K562 (cell line): ENCODE measurements at regions not wholly inside any gene's neighbourhood (a gene's known extent, or its start where the extent isn't known, plus 50 kb on each side); places are given as distances from the start of the nearest gene placed in this dataset.

Source experiments
- ATAC-seq: fragments of 200-7000 bp; cut with Tn5 transposase; 3 replicates; pipeline ENCODE4 v1.9.1; 2020; ENCODE audit warnings: moderate library complexity
- BruUV-seq: library from RNA; stranded (reverse); fragments of 400-500 nt; replicated peaks from 2 replicates; lab custom pipeline; 2021; lab: Mats Ljungman, UMichigan
- CTCF ChIA-PET: fragments of 300-600 bp; formaldehyde crosslinking; extraction: SDS; loops from one replicate; lab custom pipeline; 2021; ENCODE audit warnings: low intra/inter-chr PET ratio; lab: Yijun Ruan, JAX
- POLR2A ChIA-PET: fragments of 300-600, 350-650 bp; sonication (Branson Sonifier 250); formaldehyde crosslinking; extraction: SDS; loops from one replicate; lab custom pipeline; 2021; ENCODE audit warnings: antibody characterized with exemption, inconsistent platforms; lab: Yijun Ruan, JAX
- DNase-seq, 4 experiments: peaks; one replicate each; pipeline versions ENCODE4 v3.0.0 to v3.0.0-alpha.2; 2011 to 2018; ENCODE audit warnings: low spot score in 3 of 4, mixed read lengths in 3 of 4; ENCODE audit errors: extremely low read depth in 1 of 4
- FAIRE-seq: peaks from 2 replicates; lab custom pipeline; 2011; peaks lifted over from hg19 to GRCh38; lab: Jason Lieb, UNC
- H2AFZ ChIP-seq: 2 replicates; pipeline ENCODE4 v1.6.0; 2011; ENCODE audit warnings: low read depth, low read length, control low read depth, inconsistent platforms
- H3K27ac ChIP-seq: fragments of 200-600 bp; 3 replicates; pipeline ENCODE4 v1.8.0; 2011; ENCODE audit warnings: low read depth, mild to moderate bottlenecking, control low read depth, inconsistent platforms, low read length, moderate library complexity, mixed read lengths; ENCODE audit errors: extremely low read depth
- H3K27me3 ChIP-seq, 2 experiments: fragments of 300-600 bp in 1 of 2; 2 replicates in 1 of 2; 3 replicates in 1 of 2; pipeline versions ENCODE4 v1.6.0 to v1.8.0; 2011; ENCODE audit warnings: inconsistent platforms in 2 of 2, low read length in 2 of 2, mild to moderate bottlenecking in 1 of 2, mixed read lengths in 1 of 2, moderate library complexity in 1 of 2; ENCODE audit not compliant: control insufficient read depth in 2 of 2, insufficient read depth in 2 of 2
- H3K36me3 ChIP-seq: fragments of 300-600 bp; 3 replicates; pipeline ENCODE4 v1.8.0; 2011; ENCODE audit warnings: mild to moderate bottlenecking, low read length, inconsistent platforms; ENCODE audit not compliant: control insufficient read depth, insufficient read depth
- H3K4me1 ChIP-seq, 2 experiments: fragments of 200-600 bp in 1 of 2; replicated peaks in 1 of 2; 2 replicates in 1 of 2; 3 replicates in 1 of 2; pipeline versions ENCODE4 v1.5.1 to v1.8.0; 2011; ENCODE audit warnings: inconsistent platforms in 2 of 2, low read length in 2 of 2, mild to moderate bottlenecking in 1 of 2, mixed read lengths in 1 of 2, moderate library complexity in 1 of 2; ENCODE audit not compliant: control insufficient read depth in 2 of 2, insufficient read depth in 2 of 2
- H3K4me2 ChIP-seq: 2 replicates; pipeline ENCODE4 v1.6.1; 2011; ENCODE audit warnings: low read length, control low read depth, inconsistent platforms, mixed read lengths; ENCODE audit not compliant: insufficient read depth
- H3K4me3 ChIP-seq: fragments of 200-600 bp; sonication (generic), shearing (Covaris generic); 2 replicates; pipeline ENCODE4 v1.5.1; 2016; ENCODE audit warnings: control low read depth, inconsistent platforms
- H3K79me2 ChIP-seq: fragments of 200-600 bp; 3 replicates; pipeline ENCODE4 v1.8.0; 2011; ENCODE audit warnings: low read length, inconsistent platforms; ENCODE audit not compliant: control insufficient read depth, insufficient read depth
- H3K9ac ChIP-seq, 2 experiments: 2 replicates each; pipeline versions ENCODE4 v1.6.0 to v1.6.1; 2011; ENCODE audit warnings: low read depth in 2 of 2, low read length in 2 of 2, control low read depth in 1 of 2, inconsistent platforms in 1 of 2, mild to moderate bottlenecking in 1 of 2, mixed read lengths in 1 of 2; ENCODE audit not compliant: insufficient read depth in 1 of 2
- H3K9me1 ChIP-seq: one replicate; pipeline ENCODE4 v1.6.0; 2011; ENCODE audit warnings: inconsistent platforms, mild to moderate bottlenecking, low read length, moderate library complexity; ENCODE audit not compliant: control insufficient read depth, insufficient read depth
- H3K9me3 ChIP-seq: replicated peaks from 2 replicates; pipeline ENCODE4 v1.5.1; 2011; ENCODE audit warnings: low read depth, low read length, inconsistent platforms; ENCODE audit not compliant: control insufficient read depth, insufficient read depth
- H4K20me1 ChIP-seq: replicated peaks from 2 replicates; pipeline ENCODE4 v1.6.1; 2011; ENCODE audit warnings: low read length, inconsistent platforms, mixed read lengths; ENCODE audit not compliant: control insufficient read depth, insufficient read depth
- CHD4 ChIP-seq: fragments of 200-600 bp; sonication (generic); IDR thresholded peaks from 3 replicates; pipeline ENCODE4 v1.6.1; 2012; ENCODE audit warnings: low read depth, mild to moderate bottlenecking, mixed read lengths, low read length, inconsistent platforms; ENCODE audit not compliant: insufficient read depth, insufficient replicate concordance, poor library complexity, severe bottlenecking
- DIDO1 ChIP-seq: fragments of 450-650 bp; IDR thresholded peaks from 2 replicates; pipeline ENCODE4 v1.6.1; 2016; ENCODE audit warnings: low read depth, missing biosample characterization, missing genetic modification characterization
- SAFB ChIP-seq: fragments of 200-400 bp; formaldehyde crosslinking; IDR thresholded peaks from 2 replicates; pipeline ENCODE4 v1.6.1; 2017; ENCODE audit warnings: low read depth, low read length, borderline replicate concordance
- SMAD2 ChIP-seq: fragments of 150-350 bp; IDR thresholded peaks from 2 replicates; pipeline ENCODE4 v1.6.1; 2014; ENCODE audit warnings: low read depth, mild to moderate bottlenecking, low read length
- TAF7 ChIP-seq: fragments of 450-650 bp; IDR thresholded peaks from 2 replicates; pipeline ENCODE4 v1.6.1; 2016; ENCODE audit warnings: missing genetic modification characterization, missing compliant biosample characterization
- ZNF146 ChIP-seq: IDR thresholded peaks from one replicate; pipeline ENCODE4 v1.6.1; 2018; ENCODE audit warnings: missing compliant biosample characterization; ENCODE audit not compliant: unreplicated experiment
- ZNF668 ChIP-seq: fragments of 250-450 bp; sonication (Bioruptor Pico); IDR thresholded peaks from 2 replicates; pipeline ENCODE4 v1.8.0; 2022; ENCODE audit warnings: mild to moderate bottlenecking, inconsistent platforms
- WGBS: fragments of 100-300 bp; shearing (Covaris generic); methylation state at CpG from one replicate; pipeline ENCODE4 v1.1.6; 2016; ENCODE audit warnings: low coverage, mixed read lengths; ENCODE audit not compliant: insufficient coverage; ENCODE audit errors: missing lambda C conversion rate; 5-methylcytosine and 5-hydroxymethylcytosine counted together
- in situ Hi-C: fragments of 300-500 bp; cut with MboI; formaldehyde crosslinking; loops from 4 replicates; pipeline ENCODE4 v1.15.0; 2018; ENCODE audit warnings: inconsistent platforms, mixed read lengths
- intact Hi-C: fragments of 100-400 bp; cut with micrococcal nuclease; formaldehyde crosslinking; loops from 2 replicates; pipeline ENCODE4 v1.14.2; 2022
- TF ChIP-seq, protein P1 (sequence below): fragments of 200-800 bp; sonication (Bioruptor generic); IDR thresholded peaks from 2 replicates; pipeline ENCODE4 v1.6.1; 2017; ENCODE audit warnings: missing genetic modification characterization, missing compliant biosample characterization
- TF ChIP-seq, protein P2 (sequence below): fragments of 250-450 bp; sonication (Bioruptor Pico); IDR thresholded peaks from 2 replicates; pipeline ENCODE4 v1.5.0; 2022; ENCODE audit warnings: mild to moderate bottlenecking

DNA sequence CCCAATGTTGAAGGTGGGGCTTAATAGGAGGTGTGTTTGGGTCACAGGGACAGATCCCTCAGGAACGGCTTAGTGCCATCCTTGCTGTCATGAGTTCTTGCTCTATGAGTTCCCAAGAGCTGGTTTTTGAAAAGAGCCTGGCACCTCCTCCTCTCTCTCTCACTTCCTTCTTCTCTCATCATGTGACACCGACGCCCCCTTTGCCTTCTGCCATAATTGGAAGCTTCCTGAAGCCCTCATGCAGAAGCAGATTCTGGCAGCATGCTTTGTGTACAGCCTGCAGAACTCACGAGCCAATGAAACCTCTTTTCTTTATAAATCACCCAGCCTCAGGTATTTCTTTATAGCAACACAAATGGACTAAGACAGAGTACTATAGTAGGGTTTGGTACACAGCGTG, 100.4 kb upstream of the SH3BP4 start:
- no peak overlapping the region for H3K9ac ChIP-seq
- CTCF ChIA-PET, result no interaction called here
- no peaks in the 10 kb centered on the region for H3K79me2 ChIP-seq
- in situ Hi-C loops (no loop called here), intact Hi-C loops (no loop called here)
- 0% methylated on average over 4 of the region's 5 CpGs for WGBS
- BruUV-seq, result no TSS peak
- DNase-seq (no peak), ATAC-seq (no peak)
- peaks cover 0 to 15% of the 10 kb centered on the region in 2 experiments; a peak in 2 of 5 replicates for H3K27me3 ChIP-seq
- H3K27ac ChIP-seq, result no peak overlapping the region
- H4K20me1 ChIP-seq, result no peaks in the 10 kb centered on the region
- no peak overlapping the region for H2AFZ ChIP-seq
- TF ChIP-seq ZNF668 (CRISPR knock-in tag), result no peak
- TF ChIP-seq, protein P1, sequence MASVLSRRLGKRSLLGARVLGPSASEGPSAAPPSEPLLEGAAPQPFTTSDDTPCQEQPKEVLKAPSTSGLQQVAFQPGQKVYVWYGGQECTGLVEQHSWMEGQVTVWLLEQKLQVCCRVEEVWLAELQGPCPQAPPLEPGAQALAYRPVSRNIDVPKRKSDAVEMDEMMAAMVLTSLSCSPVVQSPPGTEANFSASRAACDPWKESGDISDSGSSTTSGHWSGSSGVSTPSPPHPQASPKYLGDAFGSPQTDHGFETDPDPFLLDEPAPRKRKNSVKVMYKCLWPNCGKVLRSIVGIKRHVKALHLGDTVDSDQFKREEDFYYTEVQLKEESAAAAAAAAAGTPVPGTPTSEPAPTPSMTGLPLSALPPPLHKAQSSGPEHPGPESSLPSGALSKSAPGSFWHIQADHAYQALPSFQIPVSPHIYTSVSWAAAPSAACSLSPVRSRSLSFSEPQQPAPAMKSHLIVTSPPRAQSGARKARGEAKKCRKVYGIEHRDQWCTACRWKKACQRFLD (CRISPR knock-in tag), result no peak
- TF ChIP-seq, all 486 proteins: peak for 0
- Histone ChIP-seq H3K36me3 (no peaks in the 10 kb centered on the region), H3K9me3 (no peaks in the 10 kb centered on the region), H3K4me1 (no peaks in the 10 kb centered on the region), H3K4me2 (no peak overlapping the region), H3K4me3 (no peak overlapping the region), H3K9me1 (no peaks in the 10 kb centered on the region)
- no peak for FAIRE-seq
- POLR2A ChIA-PET, result no interaction called here

DNA sequence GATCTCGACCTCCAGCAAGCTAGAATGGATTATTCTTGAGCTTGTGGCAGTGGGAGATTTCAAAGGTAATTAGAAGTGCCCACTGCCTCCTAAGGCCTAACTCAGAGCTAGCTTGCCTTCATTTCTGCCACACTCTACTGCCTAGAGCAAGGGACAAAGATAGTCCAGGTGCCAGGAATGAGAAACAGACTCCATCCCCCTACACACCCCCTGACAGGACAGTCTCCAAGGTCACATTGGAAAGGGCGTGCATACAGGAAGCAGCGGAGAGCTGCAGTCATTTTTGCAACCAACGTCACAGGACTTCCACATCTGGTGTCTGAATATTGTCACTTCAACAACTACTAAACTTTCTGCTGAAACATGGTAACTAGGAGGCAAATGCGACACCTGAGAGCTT, 101.0 kb upstream of the SH3BP4 start:
- ATAC-seq (no peak), DNase-seq (no peak), FAIRE-seq (no peak)
- TF ChIP-seq SAFB (no peak), ZNF146 (CRISPR knock-in tag) (no peak), DIDO1 (tag) (no peak), CHD4 (no peak), TAF7 (tag) (no peak), SMAD2 (no peak)
- TF ChIP-seq, protein P2, sequence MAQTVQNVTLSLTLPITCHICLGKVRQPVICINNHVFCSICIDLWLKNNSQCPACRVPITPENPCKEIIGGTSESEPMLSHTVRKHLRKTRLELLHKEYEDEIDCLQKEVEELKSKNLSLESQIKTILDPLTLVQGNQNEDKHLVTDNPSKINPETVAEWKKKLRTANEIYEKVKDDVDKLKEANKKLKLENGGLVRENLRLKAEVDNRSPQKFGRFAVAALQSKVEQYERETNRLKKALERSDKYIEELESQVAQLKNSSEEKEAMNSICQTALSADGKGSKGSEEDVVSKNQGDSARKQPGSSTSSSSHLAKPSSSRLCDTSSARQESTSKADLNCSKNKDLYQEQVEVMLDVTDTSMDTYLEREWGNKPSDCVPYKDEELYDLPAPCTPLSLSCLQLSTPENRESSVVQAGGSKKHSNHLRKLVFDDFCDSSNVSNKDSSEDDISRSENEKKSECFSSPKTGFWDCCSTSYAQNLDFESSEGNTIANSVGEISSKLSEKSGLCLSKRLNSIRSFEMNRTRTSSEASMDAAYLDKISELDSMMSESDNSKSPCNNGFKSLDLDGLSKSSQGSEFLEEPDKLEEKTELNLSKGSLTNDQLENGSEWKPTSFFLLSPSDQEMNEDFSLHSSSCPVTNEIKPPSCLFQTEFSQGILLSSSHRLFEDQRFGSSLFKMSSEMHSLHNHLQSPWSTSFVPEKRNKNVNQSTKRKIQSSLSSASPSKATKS (CRISPR knock-in tag), result no peak
- no peaks in the 10 kb centered on the region for H3K36me3 ChIP-seq
- no peaks in the 10 kb centered on the region for H4K20me1 ChIP-seq
- H3K9me3 ChIP-seq, result no peaks in the 10 kb centered on the region
- CTCF ChIA-PET, result no interaction called here
- no peaks in the 10 kb centered on the region for H3K4me1 ChIP-seq
- in situ Hi-C loops (no loop called here), intact Hi-C loops (no loop called here)
- no peak overlapping the region for H2AFZ ChIP-seq
- WGBS, result 0% methylated on average over 5 of the region's 5 CpGs
- no peaks in the 10 kb centered on the region for H3K79me2 ChIP-seq
- H3K4me2 ChIP-seq, result no peak overlapping the region
- peaks cover 0 to 15% of the 10 kb centered on the region in 2 experiments; a peak in 2 of 5 replicates for H3K27me3 ChIP-seq
- H3K4me3 ChIP-seq, result no peak overlapping the region
- no peaks in the 10 kb centered on the region for H3K9me1 ChIP-seq
- no TSS peak for BruUV-seq
- POLR2A ChIA-PET, result no interaction called here
- H3K27ac ChIP-seq, result no peak overlapping the region
- no peak overlapping the region for H3K9ac ChIP-seq
